Right lobe of liver (tissue), 4 donors: ENCODE measurements at regions not wholly inside any gene's neighbourhood (a gene's known extent, or its start where the extent isn't known, plus 50 kb on each side); places are given as distances from the start of the nearest gene placed in this dataset.
"Not testable (repeated sequence)": the region's sequence is repeated elsewhere in the genome, so short reads cannot be mapped to it uniquely, and the experiment has no call there.

Experiments
- POLR2A ChIP-seq: fragments of 450-650 bp; IDR thresholded peaks from one replicate; pipeline ENCODE4 v1.6.1; 2017; ENCODE audit warnings: antibody characterized with exemption, mild to moderate bottlenecking
- TF ChIP-seq, protein P1 (sequence below), 4 donors: fragments of 200-600 bp in 3 of 4; fragments of 450-650 bp in 1 of 4; IDR thresholded peaks; one replicate each; pipeline versions ENCODE4 v1.5.1 to v1.8.0; 2016 to 2022; ENCODE audit warnings: antibody characterized with exemption in 4 of 4, mild to moderate bottlenecking in 2 of 4
- donor health status: DM: no; HTN: no; CAD: no.
- donor health status: DM: no; HTN: no; CAD: no.
- donor health status: DM: no; HTN: yes; CAD: no.

DNA sequence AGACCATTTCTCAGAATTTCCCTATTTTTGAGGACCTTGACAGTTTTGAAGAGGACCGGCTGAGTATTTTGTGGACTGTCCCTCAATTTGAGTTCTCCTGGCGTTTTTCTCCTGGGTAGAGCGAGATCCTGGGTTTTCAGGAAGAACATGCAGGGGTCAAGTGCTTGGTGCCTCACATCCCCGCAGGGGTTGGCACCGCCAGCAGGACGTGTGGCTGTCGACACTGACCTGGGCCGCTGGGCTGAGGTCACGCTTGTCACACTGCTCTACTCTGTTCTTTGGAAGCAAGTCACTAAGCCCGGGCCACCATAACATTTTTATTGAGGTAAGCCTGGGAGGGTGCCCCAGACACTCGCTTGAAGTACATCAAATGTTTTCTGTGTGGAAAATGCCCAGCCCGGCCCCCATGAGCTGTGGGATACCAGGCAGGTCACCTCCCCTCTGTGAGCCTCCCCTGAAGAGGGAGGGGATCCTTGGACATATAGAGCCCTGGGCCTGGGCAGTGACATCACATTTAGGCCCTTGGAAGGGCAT, 112.0 kb downstream of the NPIPB11 start:
- TF ChIP-seq, protein P1, sequence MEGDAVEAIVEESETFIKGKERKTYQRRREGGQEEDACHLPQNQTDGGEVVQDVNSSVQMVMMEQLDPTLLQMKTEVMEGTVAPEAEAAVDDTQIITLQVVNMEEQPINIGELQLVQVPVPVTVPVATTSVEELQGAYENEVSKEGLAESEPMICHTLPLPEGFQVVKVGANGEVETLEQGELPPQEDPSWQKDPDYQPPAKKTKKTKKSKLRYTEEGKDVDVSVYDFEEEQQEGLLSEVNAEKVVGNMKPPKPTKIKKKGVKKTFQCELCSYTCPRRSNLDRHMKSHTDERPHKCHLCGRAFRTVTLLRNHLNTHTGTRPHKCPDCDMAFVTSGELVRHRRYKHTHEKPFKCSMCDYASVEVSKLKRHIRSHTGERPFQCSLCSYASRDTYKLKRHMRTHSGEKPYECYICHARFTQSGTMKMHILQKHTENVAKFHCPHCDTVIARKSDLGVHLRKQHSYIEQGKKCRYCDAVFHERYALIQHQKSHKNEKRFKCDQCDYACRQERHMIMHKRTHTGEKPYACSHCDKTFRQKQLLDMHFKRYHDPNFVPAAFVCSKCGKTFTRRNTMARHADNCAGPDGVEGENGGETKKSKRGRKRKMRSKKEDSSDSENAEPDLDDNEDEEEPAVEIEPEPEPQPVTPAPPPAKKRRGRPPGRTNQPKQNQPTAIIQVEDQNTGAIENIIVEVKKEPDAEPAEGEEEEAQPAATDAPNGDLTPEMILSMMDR (IDR thresholded peaks at IDR 0.05): not testable (repeated sequence)
- not testable (repeated sequence) for TF ChIP-seq POLR2A
